GM21390 (cell line): ENCODE measurements at regions not wholly inside any gene's neighbourhood (a gene's known extent, or its start where the extent isn't known, plus 50 kb on each side); places are given as distances from the start of the nearest gene placed in this dataset.
"Not testable (repeated sequence)": the region's sequence is repeated elsewhere in the genome, so short reads cannot be mapped to it uniquely, and the experiment has no call there.

ENCODE experiments used
- ATAC-seq: cut with Tn5 transposase; IDR thresholded peaks from one replicate; pipeline ENCODE4 v1.9.1; 2021; ENCODE audit not compliant: unreplicated experiment

DNA sequence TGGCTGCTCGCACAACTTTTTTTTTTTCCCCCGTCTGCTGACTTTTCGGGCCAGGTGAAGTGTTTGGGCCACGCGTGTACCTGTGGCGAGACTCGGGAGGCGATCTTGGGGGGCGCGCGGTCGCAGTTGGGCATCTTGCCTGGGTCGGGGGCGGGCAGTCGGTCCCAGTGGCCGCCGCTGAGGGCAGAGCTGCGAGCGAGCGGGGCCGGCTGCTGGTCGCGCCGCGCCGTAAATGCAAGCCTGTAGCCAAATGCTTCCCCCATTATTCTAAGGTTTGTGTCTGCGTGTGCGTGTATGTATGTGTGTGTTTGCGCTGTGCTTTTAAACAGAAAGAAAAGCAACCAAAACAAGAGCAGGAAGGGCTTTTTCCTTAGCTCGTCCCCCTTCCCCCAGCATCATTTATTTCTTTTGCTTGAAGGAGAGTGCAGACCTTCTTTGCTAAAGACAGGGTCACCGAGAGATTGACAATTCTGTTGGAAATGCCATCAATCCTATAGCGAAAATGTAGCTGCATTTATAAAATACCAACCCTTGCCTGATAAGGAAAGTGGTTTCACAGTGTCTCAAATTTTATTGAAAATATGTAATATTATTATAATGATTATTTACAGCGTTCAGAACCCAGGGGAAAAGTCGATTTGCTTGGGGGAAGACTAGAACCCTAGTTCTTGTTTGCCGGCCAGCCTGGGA is 143.2 kb upstream of the ZNF536 start:
- no peak for ATAC-seq

DNA sequence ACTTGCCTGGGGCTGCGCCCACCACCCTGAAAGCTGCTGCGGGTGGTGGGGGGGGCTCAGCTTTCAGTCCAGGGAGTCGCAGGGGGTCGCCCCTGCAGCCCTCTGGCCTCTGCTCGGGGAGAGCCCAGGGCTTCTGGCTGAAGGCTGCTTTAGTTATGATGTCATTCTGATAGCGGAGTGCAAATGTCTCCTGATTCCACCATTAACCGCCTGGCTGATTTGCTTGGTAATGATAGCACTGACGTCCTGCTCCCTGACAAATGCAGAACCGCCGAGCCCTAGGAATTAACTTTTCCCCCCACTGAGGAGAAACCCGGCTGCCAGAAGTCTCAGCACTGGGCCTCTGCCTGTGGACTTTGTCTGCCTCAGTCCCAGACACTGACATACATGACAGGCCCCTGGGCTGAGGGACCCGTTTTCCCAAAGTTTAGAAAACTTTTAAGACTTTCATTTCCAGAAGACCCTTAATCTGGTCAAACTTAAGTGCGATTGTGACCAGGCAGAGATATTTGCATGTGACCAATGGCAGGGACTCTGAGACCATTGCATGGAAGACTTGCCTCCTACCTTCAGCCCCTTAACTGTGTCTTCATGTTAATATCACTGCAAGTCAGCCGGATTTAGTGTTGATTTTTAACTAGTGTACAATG is 142.5 kb upstream of the ZNF536 start:
- ATAC-seq, result no peak

DNA sequence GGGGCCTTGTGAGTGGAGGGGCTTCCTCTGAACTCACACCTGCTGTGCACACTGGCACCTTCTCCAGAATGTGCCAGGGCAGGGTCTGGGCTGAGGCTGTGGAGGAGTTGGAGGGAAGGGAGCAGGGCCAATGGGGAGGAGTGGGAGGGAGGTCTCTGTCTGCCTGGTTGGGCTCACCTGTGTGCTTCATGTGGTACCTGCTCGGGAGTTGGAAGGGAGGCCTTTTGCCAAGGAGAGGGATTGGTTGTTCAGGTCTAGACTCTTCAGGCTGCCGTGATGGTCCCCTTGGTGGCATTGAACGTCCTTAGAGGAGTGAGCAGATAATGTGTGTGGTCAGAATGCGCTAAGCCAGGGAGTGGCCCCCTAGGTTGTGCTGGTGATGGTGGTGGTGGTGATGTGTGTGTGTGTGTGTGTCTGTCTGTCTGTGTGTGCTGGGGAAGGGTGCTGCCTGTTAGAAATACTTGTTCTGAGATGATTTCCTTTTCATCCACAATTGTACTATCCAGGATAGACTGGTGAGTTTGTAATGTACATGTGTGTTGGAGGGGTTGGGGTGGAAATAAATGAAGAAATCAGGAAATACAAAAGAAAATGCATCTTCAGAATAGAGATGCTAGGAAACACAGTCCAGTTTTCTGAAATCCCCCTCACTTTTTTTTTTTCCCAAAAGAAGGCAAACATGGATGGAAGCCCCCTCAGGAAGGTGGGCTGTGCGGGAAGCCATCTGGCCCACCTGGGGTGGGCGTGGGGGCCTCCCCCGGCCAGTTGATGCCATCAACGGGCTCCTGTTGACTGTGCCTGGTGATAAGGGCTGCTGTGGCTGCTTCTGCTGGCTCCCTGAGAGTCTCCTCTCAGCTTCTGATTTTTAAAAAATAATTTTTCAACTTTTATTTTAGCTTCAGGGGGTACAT is 140.5 kb upstream of the ZNF536 start:
- ATAC-seq, result no peak

DNA sequence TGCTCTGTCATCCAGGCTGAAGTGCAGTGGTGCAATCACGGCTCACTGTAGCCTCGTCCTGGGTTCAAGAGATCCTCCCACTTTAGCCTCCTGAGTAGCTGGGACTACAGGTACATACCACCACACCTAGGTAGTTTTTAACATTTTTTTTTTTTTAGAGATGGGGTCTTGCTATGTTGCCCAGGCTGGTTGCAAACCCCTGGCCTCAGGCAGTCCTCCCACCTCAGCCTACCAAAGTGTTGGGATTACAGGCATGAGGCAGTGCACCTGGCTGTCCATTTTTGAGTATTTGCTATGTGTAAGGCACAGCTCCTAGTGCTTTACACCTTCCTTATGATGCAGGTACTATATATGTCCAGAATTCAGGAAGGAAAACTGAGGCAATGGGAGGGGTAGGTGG is 138.8 kb upstream of the ZNF536 start:
- ATAC-seq, result no peak

DNA sequence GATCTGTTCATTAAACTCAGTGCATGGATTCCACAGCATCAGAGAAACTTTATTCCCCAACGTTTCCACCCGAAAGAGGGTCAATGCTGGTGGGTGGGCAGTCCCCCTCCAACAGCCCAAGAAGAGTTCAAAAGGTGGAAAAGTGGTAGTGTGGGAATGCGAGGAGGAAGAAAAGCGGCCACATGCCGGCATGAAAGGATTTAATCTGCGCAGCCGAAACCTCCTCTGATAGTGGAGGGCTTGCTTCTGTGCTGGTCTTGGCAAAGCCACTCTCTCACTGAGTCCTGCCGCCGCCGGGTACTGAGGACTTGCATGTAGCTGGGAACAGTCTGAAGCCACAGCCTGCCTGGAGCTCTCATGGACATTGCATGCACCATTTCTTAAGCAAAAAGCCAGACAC is 136.2 kb upstream of the ZNF536 start:
- no peak for ATAC-seq

DNA sequence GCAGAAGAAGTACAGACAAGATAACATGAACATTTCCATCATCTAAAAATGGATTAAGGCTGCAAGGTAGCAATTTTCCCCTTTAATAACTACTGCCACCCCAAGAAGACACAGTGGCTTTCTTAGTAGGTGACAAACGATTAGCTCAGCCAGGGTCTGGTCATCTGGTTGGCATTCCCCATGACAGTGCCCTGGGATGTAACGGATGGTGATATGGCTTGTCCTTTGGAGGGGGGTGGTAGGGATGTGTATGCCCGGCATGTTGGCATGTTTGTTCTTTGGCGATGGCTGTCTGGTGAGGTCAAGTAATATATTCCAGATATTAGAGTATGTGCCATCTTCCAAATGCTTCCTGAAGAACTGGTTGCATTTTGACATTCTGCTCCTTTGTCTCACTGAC is 135.6 kb upstream of the ZNF536 start:
- no peak for ATAC-seq

DNA sequence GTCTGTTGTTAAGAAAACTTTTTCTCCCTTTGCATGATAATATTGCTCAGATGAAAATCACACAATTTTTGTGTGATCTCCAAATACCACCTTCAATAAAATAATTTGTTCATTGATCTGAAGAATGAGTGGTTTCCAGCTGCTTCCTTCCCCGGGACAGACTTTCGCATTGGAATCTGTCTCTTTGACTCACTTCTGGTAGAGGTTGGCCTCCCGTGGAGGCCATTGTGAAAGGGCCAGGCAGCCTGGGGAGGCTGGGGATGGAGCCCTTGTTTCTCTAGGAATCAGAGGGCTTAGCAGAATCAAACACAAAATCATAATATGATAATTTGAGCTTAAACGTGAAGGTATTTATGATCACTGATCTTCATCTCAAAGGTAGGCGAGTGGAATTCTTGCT is 135.0 kb upstream of the ZNF536 start:
- no peak for ATAC-seq

DNA sequence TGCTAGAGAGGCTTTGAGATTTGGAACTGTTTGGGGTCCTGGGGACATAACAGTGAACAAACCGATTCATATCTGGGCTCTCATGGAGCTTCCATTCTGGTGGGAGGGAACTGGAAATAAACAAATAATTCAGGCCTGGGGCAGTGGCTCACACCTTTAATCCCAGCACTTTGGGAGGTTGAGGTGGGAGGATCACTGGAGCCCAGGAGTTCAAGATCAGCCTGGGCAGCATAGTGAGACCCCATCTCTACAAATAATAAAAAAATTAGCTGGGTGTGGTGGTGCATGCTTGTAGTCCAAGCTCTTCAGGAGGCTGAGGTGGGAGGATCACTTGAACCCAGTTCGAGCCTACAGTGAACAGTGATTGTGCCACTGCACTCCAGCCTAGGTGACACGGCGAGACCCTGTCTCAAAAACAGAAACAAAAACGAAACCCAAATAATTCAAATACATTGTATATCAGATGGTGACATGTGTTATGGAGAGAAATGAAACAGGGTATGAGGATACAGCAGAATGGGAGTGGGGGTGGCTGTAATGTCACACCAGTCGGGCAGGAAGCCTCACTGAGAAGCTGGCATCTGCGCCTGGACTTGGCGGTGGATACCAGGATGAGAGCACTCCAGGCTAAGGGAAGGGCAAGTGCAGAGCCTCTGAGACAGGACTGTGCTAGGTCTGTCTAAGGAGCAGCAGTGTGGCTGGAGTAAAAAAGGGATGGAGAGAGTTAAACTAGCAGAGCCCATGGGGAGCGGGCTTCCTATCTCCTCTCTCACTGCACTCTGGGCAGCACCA is 131.1 kb upstream of the ZNF536 start:
- ATAC-seq, result no peak

DNA sequence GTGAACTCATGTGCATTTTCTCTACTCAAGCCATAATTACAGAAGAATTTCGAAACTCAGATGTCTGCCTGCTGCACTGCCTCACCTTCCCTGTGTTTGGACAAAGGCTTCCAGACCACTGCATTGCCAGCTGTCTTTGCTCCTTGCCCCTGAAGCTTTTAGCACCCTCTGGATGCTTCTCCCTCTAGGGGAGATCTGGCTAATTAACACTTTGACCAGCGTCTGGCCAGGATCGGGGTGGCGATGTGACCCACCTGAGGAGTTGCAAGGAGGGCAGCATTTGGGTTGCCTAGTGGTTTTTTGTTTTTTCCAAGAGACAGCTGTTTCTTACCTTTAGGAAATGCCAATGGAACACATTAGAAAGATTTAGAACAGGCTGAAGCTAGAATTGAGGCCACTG is 127.7 kb upstream of the ZNF536 start:
- ATAC-seq, result no peak

DNA sequence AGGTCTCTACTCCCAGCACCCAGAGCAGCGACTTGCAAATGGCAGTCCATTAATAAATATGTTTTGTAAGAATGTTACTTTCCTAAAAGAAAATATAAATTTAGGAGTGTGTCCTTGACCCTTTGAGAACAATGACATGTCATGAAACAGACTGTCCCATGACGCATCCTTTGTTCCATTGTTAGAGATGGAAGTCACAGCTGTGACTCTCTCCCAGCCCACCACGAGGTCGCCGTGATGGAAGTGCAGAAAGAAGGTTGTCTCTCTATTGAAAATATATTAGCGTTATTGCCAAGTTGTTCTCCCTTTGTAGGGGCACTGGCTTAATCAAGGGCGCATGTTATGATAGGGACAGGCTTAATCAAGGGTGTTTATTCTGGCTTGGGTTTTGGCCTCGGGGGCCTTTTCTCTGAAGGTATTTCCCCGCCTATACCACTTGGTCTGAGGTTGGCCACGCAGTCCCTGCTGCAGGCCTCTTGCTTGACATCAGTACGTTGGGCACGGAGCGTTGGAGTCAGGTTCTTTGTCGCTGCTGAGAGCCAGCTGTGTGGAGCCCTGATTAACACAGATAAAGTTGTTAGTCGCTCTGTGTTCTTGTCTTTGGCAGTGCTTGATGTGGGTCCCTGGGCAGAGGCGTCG is 126.7 kb upstream of the ZNF536 start:
- no peak for ATAC-seq

DNA sequence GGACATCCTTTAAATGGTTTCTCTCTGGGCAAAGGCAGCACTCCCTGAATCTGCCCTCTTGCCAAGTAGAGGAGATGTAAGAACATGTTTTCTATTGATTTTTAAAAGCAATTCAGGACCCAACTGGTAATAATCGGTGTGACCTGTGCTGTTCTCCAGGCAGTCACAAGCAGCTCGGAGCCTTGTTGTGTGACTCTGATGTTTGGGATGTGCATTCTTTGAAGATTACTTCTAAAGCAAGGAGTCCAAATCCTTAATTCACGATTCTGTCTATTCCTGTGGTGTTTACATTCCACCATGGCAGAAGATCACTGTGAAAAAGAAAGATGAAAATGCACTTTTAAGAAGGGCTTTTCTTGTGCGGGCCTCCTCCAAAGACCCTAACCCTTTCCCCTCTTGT is 122.3 kb upstream of the ZNF536 start:
- ATAC-seq, result no peak

DNA sequence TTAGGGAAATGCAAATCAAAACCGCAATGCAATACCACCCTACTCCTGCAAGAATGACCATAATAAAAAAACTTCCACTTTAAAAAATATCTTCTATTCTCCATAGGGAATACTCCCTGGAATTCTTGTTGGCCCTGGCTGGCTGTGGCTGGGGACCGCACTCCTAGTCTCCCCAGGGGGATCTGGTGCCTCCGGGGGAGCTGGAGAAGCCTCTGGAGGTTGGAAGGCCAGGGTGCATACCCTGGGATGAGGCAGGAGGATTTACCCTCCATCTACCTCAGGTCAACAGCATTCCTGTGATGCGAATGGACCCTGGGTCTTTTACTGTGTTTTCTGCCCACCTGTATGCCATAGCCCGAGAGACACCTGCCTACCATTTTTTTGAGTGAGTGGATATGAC is 120.0 kb upstream of the ZNF536 start:
- ATAC-seq, result no peak

DNA sequence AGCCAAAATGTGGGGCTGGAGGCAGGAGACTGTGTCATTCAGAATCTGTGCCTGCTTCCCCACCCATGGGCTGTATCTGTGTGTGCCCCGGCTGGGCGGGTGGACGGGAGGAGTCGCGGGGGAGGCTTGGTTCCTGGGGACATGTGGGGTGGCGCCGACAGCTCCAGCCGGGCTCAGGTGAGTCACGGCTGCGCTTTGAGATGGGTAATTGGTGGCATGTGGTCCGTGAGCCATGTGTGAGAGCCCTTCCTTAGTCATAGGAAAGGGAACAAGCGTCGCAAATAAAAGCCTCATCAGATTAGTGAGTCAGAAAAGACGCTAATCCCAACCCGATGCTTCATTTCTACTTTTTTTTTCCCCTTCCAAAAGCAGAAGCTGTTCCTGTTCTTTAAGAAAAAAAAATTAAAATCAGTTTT is 118.6 kb upstream of the ZNF536 start:
- no peak for ATAC-seq

DNA sequence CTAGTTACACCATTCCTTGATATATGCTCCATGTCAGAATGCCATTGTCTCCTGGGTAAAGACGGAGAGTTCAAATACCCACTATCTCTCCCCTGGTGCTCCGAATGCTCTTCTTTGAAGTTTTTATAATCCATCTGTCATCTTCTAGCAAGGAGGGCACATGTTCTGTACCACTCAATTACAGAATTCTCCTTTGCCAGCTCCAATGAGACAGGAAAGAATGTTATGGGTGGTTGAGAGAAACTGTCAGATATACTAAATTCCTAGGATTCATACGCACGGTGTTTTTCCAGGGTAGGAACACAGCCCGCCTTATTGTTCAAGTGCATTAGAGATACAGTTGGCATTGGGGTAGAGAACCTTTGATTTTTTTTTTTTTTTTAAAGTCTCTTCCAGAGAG is 118.0 kb upstream of the ZNF536 start:
- ATAC-seq, result no peak

DNA sequence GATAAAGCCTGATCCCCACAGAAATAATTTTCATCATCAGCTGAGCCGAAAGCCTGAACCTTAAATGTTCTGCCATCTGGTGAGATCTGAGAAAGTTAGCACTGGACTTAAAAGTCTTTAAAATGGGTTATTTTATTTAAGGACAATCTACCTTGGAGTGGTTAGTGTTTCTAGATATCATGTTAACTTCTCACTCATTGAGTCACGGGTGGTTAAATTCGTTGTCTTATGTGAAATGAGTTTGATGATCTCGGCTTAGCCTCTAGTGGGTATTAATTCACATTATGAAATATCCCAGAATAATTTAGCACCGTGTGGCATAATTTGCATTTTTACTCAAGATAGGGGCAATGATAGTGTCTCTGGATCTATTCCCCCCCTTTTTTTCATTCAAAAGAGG is 117.4 kb upstream of the ZNF536 start:
- ATAC-seq, result no peak

DNA sequence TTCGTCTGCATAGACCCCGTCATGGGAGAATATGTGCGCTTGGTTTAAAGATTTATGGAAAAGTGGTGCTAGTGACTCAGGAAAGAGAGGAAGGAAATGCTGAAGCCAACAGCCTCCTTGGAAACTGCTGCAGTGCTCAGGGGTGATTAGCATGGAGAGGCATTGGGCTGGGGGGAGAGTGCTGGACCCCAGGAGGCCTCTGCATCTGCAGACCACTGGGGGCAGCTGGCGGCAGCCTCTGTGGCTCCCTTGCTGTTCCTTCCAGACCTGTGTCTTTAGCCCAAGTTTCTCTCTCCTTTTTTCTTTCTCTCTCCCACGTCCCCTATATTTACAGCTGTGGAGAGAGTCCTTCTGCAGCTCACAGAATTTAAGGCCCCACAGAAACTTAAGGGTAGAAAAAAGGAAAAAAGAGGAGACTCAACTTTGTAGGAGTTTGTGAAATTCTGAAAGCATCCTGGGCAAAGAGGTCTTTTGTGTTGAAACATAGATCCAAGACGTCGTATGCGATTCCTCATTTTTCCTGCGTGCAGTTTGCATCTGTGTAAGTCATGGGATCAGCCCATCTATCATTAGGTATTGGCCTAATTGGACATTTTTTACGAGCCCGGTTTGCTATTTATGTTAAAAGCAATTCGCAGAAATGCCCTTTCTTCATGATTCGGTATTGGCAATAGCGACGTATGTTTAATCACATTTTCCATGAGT is 116.2 kb upstream of the ZNF536 start:
- ATAC-seq, result no peak

DNA sequence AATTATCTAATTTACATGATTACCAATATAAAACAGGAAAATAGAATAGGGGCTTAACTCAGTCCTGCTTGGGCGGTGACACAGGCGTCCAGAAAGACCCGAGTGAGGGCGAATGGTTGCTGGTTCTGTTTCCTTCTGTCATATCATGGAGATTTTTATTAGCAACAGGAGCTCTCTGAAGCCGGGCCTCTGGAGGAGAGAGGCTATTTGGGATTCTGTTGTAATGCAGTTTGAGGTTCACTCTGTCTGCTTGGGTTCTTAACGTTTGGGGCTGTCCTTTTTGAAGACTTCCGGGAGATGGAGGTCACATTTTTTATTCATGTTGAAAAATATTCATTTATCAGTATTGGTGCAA is 115.7 kb upstream of the ZNF536 start:
- ATAC-seq, result no peak

DNA sequence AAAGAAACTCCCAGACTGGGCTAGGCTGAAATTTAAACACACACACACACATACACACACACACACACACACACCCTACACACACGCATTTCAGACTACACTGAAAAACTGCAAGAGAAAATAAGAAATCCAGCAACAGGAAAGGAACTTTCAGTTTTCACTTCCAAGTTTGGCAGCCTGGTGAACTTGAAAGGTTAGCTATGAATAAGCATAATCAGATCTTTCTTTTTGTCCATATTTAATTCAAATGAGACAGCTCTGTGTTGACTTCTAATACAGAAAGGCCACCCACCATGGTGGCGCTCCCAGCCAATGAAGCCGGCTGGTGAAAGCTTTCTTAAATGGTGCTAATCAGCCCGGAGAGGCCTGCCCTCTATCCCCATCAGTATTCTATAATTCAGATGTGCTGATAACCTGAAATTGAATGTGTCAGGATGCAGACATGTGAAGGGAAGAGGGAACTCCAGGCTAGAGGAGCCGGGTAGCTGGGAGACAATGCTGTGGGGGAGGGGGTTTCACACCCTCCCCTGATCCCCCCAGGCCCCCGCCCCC is 108.3 kb upstream of the ZNF536 start:
- no peak for ATAC-seq

DNA sequence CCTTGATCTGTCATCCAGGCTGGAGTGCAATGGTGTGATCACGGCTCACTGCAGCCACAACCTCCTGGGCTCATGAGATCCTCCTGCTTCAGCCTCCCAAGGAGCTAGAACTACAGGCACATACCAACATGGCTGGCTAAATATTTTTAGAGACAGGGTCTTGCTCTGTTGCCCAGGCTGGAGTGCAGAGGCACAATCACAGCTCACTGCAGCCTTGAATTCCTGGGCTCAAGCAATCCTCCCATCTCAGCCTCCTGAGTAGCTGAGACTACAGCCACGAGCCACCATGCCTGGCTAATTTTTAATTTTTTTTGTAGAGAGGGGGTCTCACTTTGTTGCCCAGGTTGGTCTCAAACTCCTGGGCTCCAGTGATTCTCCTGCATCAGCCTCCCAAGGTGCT is 106.3 kb upstream of the ZNF536 start:
- not testable (repeated sequence) for ATAC-seq

DNA sequence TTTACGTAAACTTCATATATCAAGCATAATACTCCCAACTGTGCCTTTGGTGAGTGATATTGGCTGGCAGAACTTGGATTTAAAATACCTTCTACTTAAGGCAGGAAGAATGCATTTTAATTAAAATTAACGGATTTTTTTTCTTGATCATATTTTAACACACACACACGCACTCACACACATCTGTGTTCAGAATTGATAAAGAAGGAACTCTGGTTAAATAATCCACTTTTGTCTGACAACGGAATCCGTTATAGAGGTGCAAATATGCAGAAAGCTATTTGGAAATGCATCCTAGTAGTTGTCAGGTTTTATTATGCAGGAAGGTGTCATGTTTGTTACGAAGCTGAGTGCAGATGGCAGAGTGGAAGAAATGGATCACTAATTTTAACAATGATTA is 105.5 kb upstream of the ZNF536 start:
- no peak for ATAC-seq
